CD4-positive, CD25-positive, alpha-beta regulatory T cell (primary cell): ENCODE measurements at regions not wholly inside any gene's neighbourhood (a gene's known extent, or its start where the extent isn't known, plus 50 kb on each side); places are given as distances from the start of the nearest gene placed in this dataset.

Experiments used
- ATAC-seq, 2 donors: fragments of 150-1000 bp; cut with Tn5 transposase; one replicate each; pipeline ENCODE4 v1.10.0; 2021; ENCODE audit warnings: low read depth in 2 of 2, moderate number of reproducible peaks in 2 of 2, moderate library complexity in 1 of 2
- DNase-seq, 3 donors: peaks; one replicate each; pipeline versions ENCODE4 v3.0.0 to v3.0.0-alpha.2; 2012 to 2022; ENCODE audit warnings: mixed read lengths in 1 of 3
- H3K27ac ChIP-seq: one replicate; pipeline ENCODE4 v1.7.0; 2013; ENCODE audit warnings: mild to moderate bottlenecking, low read length; ENCODE audit not compliant: insufficient read depth, poor library complexity, severe bottlenecking
- H3K27me3 ChIP-seq: one replicate; pipeline ENCODE4 v1.7.0; 2013; ENCODE audit warnings: low read length; ENCODE audit not compliant: control insufficient read depth, insufficient read depth
- H3K36me3 ChIP-seq: one replicate; pipeline ENCODE4 v1.7.0; 2013; ENCODE audit warnings: mild to moderate bottlenecking, low read length, moderate library complexity; ENCODE audit not compliant: control insufficient read depth, insufficient read depth
- H3K4me1 ChIP-seq: 2 replicates; pipeline ENCODE4 v1.7.0; 2013; ENCODE audit warnings: mild to moderate bottlenecking, low read length; ENCODE audit not compliant: insufficient read depth, control insufficient read depth, poor library complexity, severe bottlenecking
- H3K4me3 ChIP-seq: one replicate; pipeline ENCODE4 v1.7.0; 2013; ENCODE audit warnings: low read depth, mild to moderate bottlenecking, low read length, moderate library complexity
- H3K9me3 ChIP-seq, 2 experiments: 1 replicate in 1 of 2; 2 replicates in 1 of 2; pipeline ENCODE4 v1.7.0; 2013; ENCODE audit warnings: low read length in 2 of 2, mild to moderate bottlenecking in 1 of 2, moderate library complexity in 1 of 2; ENCODE audit not compliant: control insufficient read depth in 2 of 2
- H3K27ac Mint-ChIP-seq, 3 donors: one replicate each; pipeline ENCODE4 v1.8.0; 2020 to 2022; ENCODE audit warnings: mild to moderate bottlenecking in 3 of 3, mixed read lengths in 3 of 3, moderate library complexity in 2 of 3
- H3K27me3 Mint-ChIP-seq: one replicate; pipeline ENCODE4 v1.8.0; 2022; ENCODE audit warnings: mild to moderate bottlenecking, mixed read lengths
- H3K36me3 Mint-ChIP-seq: one replicate; pipeline ENCODE4 v1.8.0; 2020; ENCODE audit warnings: mixed read lengths
- H3K4me1 Mint-ChIP-seq, 4 donors: one replicate each; pipeline ENCODE4 v1.8.0; 2020 to 2022; ENCODE audit warnings: mixed read lengths in 4 of 4, mild to moderate bottlenecking in 1 of 4
- H3K4me3 Mint-ChIP-seq, 4 donors: one replicate each; pipeline ENCODE4 v1.8.0; 2020 to 2022; ENCODE audit warnings: mild to moderate bottlenecking in 4 of 4, mixed read lengths in 4 of 4, moderate library complexity in 3 of 4
- H3K9me3 Mint-ChIP-seq, 7 donors: one replicate each; pipeline ENCODE4 v1.8.0; 2020 to 2022; ENCODE audit warnings: mixed read lengths in 7 of 7, mild to moderate bottlenecking in 3 of 7, moderate library complexity in 2 of 7

DNA sequence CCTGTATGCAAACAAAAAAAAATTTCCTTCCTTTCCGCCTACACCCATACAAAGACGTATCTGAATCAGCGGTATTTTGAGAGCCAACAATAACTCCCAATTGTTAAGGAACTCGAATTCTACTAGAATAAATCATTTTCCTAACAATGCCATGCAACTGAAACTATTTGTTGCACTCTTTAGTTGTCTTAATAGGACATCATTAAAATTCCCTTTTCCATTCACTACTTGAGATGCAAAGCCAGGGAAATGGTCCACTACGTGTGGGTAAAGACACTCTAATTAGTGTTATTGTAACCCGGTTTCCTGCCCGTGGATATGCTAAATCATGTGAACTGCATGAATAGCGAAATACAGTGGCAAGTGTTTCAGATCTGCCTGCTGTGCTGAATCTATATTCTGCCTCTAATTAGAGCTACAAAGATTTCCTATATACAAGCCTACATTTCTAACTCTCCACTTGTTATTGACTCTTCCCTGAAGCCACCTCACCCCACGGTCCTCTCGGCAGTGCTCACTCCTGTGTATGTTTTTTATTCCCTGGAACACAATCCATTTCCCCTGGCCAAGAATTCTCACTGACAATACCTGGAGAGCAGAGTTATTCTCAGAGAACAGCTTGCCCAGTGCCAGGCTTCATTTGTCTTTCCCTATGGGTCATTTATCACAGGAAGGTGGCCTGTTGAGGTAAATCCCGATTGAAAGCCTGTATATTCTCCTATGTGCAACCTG is 168.3 kb downstream of the PAWR start:
- Histone ChIP-seq H3K9me3 (no peaks in the 10 kb centered on the region), H3K4me3 (no peak overlapping the region), H3K27ac (no peak overlapping the region), H3K36me3 (no peaks in the 10 kb centered on the region), H3K27me3 (no peaks in the 10 kb centered on the region), H3K4me1 (no peaks in the 10 kb centered on the region)
- Mint-ChIP-seq H3K4me1 (no peaks in the 10 kb centered on the region), H3K4me3 (no peak overlapping the region), H3K9me3 (peaks cover 0 to 2% (median 0%) of the 10 kb centered on the region in 7 donors), H3K36me3 (no peaks in the 10 kb centered on the region), H3K27ac (no peak overlapping the region), H3K27me3 (no peaks in the 10 kb centered on the region)
- ATAC-seq (no peak), DNase-seq (no peak)

GRCh38 chr12:79521576-79521975 is 169.2 kb downstream of the PAWR start:
- DNase-seq (no peak), ATAC-seq (no peak)
- peaks cover 0 to 5% (median 2%) of the 10 kb centered on the region in 7 donors for H3K9me3 Mint-ChIP-seq
- H3K4me1 Mint-ChIP-seq: no peaks in the 10 kb centered on the region
- no peaks in the 10 kb centered on the region for H3K27me3 Mint-ChIP-seq
- no peaks in the 10 kb centered on the region for H3K27me3 ChIP-seq
- no peaks in the 10 kb centered on the region for H3K4me1 ChIP-seq
- H3K27ac Mint-ChIP-seq: no peak overlapping the region
- H3K4me3 ChIP-seq: no peak overlapping the region
- H3K9me3 ChIP-seq: no peaks in the 10 kb centered on the region
- no peaks in the 10 kb centered on the region for H3K36me3 Mint-ChIP-seq
- H3K27ac ChIP-seq: no peak overlapping the region
- H3K36me3 ChIP-seq: no peaks in the 10 kb centered on the region
- no peak overlapping the region for H3K4me3 Mint-ChIP-seq

DNA sequence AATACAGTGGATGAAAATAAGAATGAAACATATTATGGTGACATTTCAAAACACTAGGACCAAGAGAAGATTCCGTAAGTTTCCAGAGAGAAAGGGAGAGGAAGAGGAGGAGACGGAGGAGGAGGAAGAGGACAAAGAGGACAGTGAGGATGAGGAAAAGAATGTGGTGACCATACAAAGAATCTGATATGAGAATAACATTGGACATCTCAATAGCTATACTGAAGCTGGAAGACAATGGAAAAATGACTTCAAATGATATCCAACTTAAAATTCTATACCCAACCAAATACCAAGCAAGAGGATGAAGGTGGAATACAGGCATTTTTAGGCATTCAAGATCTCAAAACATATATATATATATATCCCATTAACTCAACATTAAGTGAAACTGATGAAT is 173.4 kb downstream of the PAWR start:
- DNase-seq (no peak), ATAC-seq (no peak)
- H3K36me3 Mint-ChIP-seq: no peaks in the 10 kb centered on the region
- H3K27me3 Mint-ChIP-seq: no peaks in the 10 kb centered on the region
- Histone ChIP-seq H3K27me3 (no peaks in the 10 kb centered on the region), H3K36me3 (no peaks in the 10 kb centered on the region), H3K27ac (no peak overlapping the region), H3K9me3 (no peaks in the 10 kb centered on the region), H3K4me3 (no peak overlapping the region), H3K4me1 (no peaks in the 10 kb centered on the region)
- no peak overlapping the region for H3K4me3 Mint-ChIP-seq
- H3K9me3 Mint-ChIP-seq: peaks cover 0 to 15% (median 7%) of the 10 kb centered on the region in 7 donors
- H3K27ac Mint-ChIP-seq: no peak overlapping the region
- no peaks in the 10 kb centered on the region for H3K4me1 Mint-ChIP-seq

- H3K4me1 Mint-ChIP-seq: no peaks in the 10 kb centered on the region
- Histone ChIP-seq H3K36me3 (no peaks in the 10 kb centered on the region), H3K27ac (no peak overlapping the region), H3K9me3 (no peaks in the 10 kb centered on the region), H3K4me1 (no peaks in the 10 kb centered on the region), H3K27me3 (no peaks in the 10 kb centered on the region), H3K4me3 (no peak overlapping the region)
- H3K4me3 Mint-ChIP-seq: peak overlapping the region in 1 of 4 donors; percentile 55
- no peaks in the 10 kb centered on the region for H3K27me3 Mint-ChIP-seq
- no peaks in the 10 kb centered on the region for H3K36me3 Mint-ChIP-seq
- no peak for ATAC-seq
- no peak for DNase-seq
- peaks cover 0 to 15% (median 7%) of the 10 kb centered on the region in 7 donors for H3K9me3 Mint-ChIP-seq
- no peak overlapping the region for H3K27ac Mint-ChIP-seq
These were observed 175.2 kb downstream of the PAWR start for GRCh38 chr12:79515530-79515935.

DNA sequence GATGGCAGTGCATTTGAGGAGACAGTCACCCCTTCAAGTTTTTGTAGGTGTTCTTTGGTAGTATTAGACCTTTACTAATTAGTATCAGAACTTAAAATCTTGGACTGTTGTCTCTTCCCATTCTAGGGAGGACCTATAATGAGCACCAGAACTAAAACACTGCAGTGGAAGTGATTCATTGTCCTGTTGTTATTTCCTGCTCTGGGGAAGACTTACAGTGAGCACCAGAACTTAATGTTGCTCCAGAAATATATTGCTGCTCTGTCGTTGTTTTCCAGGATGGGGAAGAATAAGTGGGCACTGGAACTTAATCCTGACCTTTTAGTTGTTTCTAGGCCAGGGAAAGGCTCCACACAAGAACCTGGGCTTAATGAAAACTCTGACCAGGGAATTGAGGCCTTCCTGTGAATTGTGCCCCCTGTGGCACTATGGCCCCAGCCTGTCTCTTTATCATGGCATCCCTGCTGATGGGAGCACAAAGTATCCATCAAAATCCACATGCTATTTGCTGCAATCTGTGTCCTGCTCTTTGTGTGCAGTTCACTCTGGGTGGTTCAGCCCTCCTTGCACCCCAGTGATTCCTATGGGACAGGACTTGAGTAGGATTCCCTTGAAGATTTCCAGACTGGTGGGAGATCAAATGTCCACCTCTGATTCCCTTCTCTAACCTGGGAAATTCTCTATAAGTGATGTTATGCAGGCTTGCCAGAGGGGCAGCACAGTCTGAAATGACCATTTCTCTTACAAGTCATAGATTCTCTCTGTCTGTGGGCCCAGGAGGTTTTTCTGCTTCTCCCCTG is 175.8 kb downstream of the PAWR start:
- Mint-ChIP-seq H3K27ac (no peak overlapping the region), H3K4me3 (no peak overlapping the region), H3K4me1 (no peaks in the 10 kb centered on the region), H3K9me3 (peaks cover 0 to 15% (median 7%) of the 10 kb centered on the region in 7 donors), H3K27me3 (no peaks in the 10 kb centered on the region), H3K36me3 (no peaks in the 10 kb centered on the region)
- Histone ChIP-seq H3K4me3 (no peak overlapping the region), H3K9me3 (no peaks in the 10 kb centered on the region), H3K36me3 (no peaks in the 10 kb centered on the region), H3K4me1 (no peaks in the 10 kb centered on the region), H3K27me3 (no peaks in the 10 kb centered on the region), H3K27ac (no peak overlapping the region)
- no peak for ATAC-seq
- DNase-seq: no peak

GRCh38 chr12:79512068-79512467 is 178.7 kb downstream of the PAWR start:
- Mint-ChIP-seq H3K27ac (no peak overlapping the region), H3K4me1 (no peaks in the 10 kb centered on the region), H3K27me3 (no peaks in the 10 kb centered on the region), H3K9me3 (peaks cover 0 to 12% (median 4%) of the 10 kb centered on the region in 7 donors), H3K4me3 (no peak overlapping the region), H3K36me3 (no peaks in the 10 kb centered on the region)
- no peaks in the 10 kb centered on the region for H3K9me3 ChIP-seq
- no peak overlapping the region for H3K27ac ChIP-seq
- H3K4me1 ChIP-seq: no peaks in the 10 kb centered on the region
- DNase-seq (no peak), ATAC-seq (no peak)
- no peak overlapping the region for H3K4me3 ChIP-seq
- no peaks in the 10 kb centered on the region for H3K27me3 ChIP-seq
- H3K36me3 ChIP-seq: no peaks in the 10 kb centered on the region

DNA sequence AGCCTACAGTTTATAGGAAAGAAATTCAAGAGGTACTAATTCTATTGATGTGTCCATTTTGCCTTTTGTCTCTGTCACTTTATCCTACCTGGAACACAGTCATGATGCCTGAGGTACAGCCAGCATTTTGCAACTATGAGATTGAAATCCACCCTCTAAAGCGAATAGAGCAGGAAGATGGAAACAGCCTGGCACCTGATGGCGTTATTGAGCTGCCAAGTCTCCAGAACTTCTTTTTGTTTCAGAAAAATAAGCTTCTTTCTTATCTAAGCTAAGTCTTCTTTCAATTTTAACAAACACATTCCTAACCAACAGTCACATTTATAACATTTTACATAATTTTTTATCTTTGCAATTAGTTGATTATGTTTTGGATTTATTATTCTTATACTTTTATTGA is 182.1 kb downstream of the PAWR start:
- H3K36me3 ChIP-seq: no peaks in the 10 kb centered on the region
- H3K4me1 ChIP-seq: no peaks in the 10 kb centered on the region
- no peak overlapping the region for H3K4me3 Mint-ChIP-seq
- H3K27ac ChIP-seq: no peak overlapping the region
- H3K36me3 Mint-ChIP-seq: no peaks in the 10 kb centered on the region
- H3K27me3 Mint-ChIP-seq: peaks cover 4% of the 10 kb centered on the region
- no peaks in the 10 kb centered on the region for H3K9me3 ChIP-seq
- ATAC-seq (no peak), DNase-seq (no peak)
- no peaks in the 10 kb centered on the region for H3K4me1 Mint-ChIP-seq
- H3K9me3 Mint-ChIP-seq: peaks cover 0 to 15% (median under 1%) of the 10 kb centered on the region in 7 donors
- H3K4me3 ChIP-seq: no peak overlapping the region
- no peaks in the 10 kb centered on the region for H3K27me3 ChIP-seq
- H3K27ac Mint-ChIP-seq: no peak overlapping the region
